ENCODE measurements at regions not wholly inside any gene's neighbourhood (a gene's known extent, or its start where the extent isn't known, plus 50 kb on each side); places are given as distances from the start of the nearest gene placed in this dataset.

GRCh38 chr12:115233891-115234543 is 550.0 kb upstream of the TBX3 start:
- H3K36me3 ChIP-seq: no peaks in the 10 kb centered on the region
- H3K9me3 ChIP-seq: no peaks in the 10 kb centered on the region
- no peaks in the 10 kb centered on the region for H3K4me1 ChIP-seq
- H3K4me3 ChIP-seq: no peak overlapping the region
- DNase-seq: no peak
- no peaks in the 10 kb centered on the region for H3K27me3 ChIP-seq
- H3K27ac ChIP-seq: no peak overlapping the region
- 58 to 59% methylated on average over 6 of the region's 6 CpGs for WGBS, 2 donors
- no peak for ATAC-seq (ENCODE audit: low FRiP score in 2 of 2)
- TF ChIP-seq EP300 (IDR thresholded peaks at IDR 0.05) (no peak), POLR2A (IDR thresholded peaks at IDR 0.05) (no peak), POLR2AphosphoS5 (IDR thresholded peaks at IDR 0.05) (no peak)
- TF ChIP-seq, protein P1, sequence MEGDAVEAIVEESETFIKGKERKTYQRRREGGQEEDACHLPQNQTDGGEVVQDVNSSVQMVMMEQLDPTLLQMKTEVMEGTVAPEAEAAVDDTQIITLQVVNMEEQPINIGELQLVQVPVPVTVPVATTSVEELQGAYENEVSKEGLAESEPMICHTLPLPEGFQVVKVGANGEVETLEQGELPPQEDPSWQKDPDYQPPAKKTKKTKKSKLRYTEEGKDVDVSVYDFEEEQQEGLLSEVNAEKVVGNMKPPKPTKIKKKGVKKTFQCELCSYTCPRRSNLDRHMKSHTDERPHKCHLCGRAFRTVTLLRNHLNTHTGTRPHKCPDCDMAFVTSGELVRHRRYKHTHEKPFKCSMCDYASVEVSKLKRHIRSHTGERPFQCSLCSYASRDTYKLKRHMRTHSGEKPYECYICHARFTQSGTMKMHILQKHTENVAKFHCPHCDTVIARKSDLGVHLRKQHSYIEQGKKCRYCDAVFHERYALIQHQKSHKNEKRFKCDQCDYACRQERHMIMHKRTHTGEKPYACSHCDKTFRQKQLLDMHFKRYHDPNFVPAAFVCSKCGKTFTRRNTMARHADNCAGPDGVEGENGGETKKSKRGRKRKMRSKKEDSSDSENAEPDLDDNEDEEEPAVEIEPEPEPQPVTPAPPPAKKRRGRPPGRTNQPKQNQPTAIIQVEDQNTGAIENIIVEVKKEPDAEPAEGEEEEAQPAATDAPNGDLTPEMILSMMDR (IDR thresholded peaks at IDR 0.05): no peak

GRCh38 chr12:115232455-115233156 is 548.6 kb upstream of the TBX3 start:
- no peaks in the 10 kb centered on the region for H3K4me1 ChIP-seq
- H3K9me3 ChIP-seq: no peaks in the 10 kb centered on the region
- ATAC-seq (ENCODE audit: low FRiP score in 2 of 2) (no peak), DNase-seq (no peak)
- WGBS, 2 donors: 82 to 93% methylated on average over 7 of the region's 7 CpGs
- no peak overlapping the region for H3K4me3 ChIP-seq
- H3K36me3 ChIP-seq: no peaks in the 10 kb centered on the region
- no peak overlapping the region for H3K27ac ChIP-seq
- no peaks in the 10 kb centered on the region for H3K27me3 ChIP-seq
- no peak for TF ChIP-seq EP300 (IDR thresholded peaks at IDR 0.05)
- TF ChIP-seq, protein P1 (IDR thresholded peaks at IDR 0.05): no peak
- TF ChIP-seq POLR2A (IDR thresholded peaks at IDR 0.05): no peak
- no peak for TF ChIP-seq POLR2AphosphoS5 (IDR thresholded peaks at IDR 0.05)

- H3K9me3 ChIP-seq: no peaks in the 10 kb centered on the region
- ATAC-seq (ENCODE audit: low FRiP score in 2 of 2): no peak
- TF ChIP-seq POLR2A (IDR thresholded peaks at IDR 0.05) (no peak), EP300 (IDR thresholded peaks at IDR 0.05) (no peak), POLR2AphosphoS5 (IDR thresholded peaks at IDR 0.05) (no peak)
- TF ChIP-seq, protein P1 (IDR thresholded peaks at IDR 0.05): no peak
- DNase-seq: no peak
- WGBS, 2 donors: 49 to 56% methylated on average over 6 of the region's 6 CpGs
- H3K4me3 ChIP-seq: no peak overlapping the region
- no peaks in the 10 kb centered on the region for H3K27me3 ChIP-seq
- H3K27ac ChIP-seq: no peak overlapping the region
- no peaks in the 10 kb centered on the region for H3K36me3 ChIP-seq
- no peaks in the 10 kb centered on the region for H3K4me1 ChIP-seq
Observed at GRCh38 chr12:115230606-115231005, 546.6 kb upstream of the TBX3 start.

GRCh38 chr12:115229517-115229916 is 545.5 kb upstream of the TBX3 start:
- 88 to 91% methylated on average over 4 of the region's 4 CpGs for WGBS, 2 donors
- H3K27me3 ChIP-seq: no peaks in the 10 kb centered on the region
- H3K9me3 ChIP-seq: no peaks in the 10 kb centered on the region
- TF ChIP-seq POLR2A (IDR thresholded peaks at IDR 0.05): no peak
- no peak for TF ChIP-seq EP300 (IDR thresholded peaks at IDR 0.05)
- TF ChIP-seq, protein P1 (IDR thresholded peaks at IDR 0.05): no peak
- no peak for TF ChIP-seq POLR2AphosphoS5 (IDR thresholded peaks at IDR 0.05)
- H3K27ac ChIP-seq: no peak overlapping the region
- H3K4me1 ChIP-seq: no peaks in the 10 kb centered on the region
- no peak overlapping the region for H3K4me3 ChIP-seq
- H3K36me3 ChIP-seq: no peaks in the 10 kb centered on the region
- ATAC-seq (ENCODE audit: low FRiP score in 2 of 2) (no peak), DNase-seq (no peak)

Data from upper lobe of left lung (tissue), 6 donors.